Left renal cortex interstitium (tissue), 4 donors: ENCODE measurements at regions not wholly inside any gene's neighbourhood (a gene's known extent, or its start where the extent isn't known, plus 50 kb on each side); places are given as distances from the start of the nearest gene placed in this dataset.

ENCODE experiments used
- DNase-seq, 4 donors: peaks; one replicate each; pipeline ENCODE4 v3.0.0-alpha.2; 2013; ENCODE audit warnings: low read depth in 4 of 4, low spot score in 2 of 4, missing footprints in 1 of 4

GRCh38 chr11:31912808-31913207, 101.7 kb upstream of the PAX6 start:
- no peak for DNase-seq

GRCh38 chr11:31910950-31911576, 99.9 kb upstream of the PAX6 start:
- DNase-seq: no peak

DNA sequence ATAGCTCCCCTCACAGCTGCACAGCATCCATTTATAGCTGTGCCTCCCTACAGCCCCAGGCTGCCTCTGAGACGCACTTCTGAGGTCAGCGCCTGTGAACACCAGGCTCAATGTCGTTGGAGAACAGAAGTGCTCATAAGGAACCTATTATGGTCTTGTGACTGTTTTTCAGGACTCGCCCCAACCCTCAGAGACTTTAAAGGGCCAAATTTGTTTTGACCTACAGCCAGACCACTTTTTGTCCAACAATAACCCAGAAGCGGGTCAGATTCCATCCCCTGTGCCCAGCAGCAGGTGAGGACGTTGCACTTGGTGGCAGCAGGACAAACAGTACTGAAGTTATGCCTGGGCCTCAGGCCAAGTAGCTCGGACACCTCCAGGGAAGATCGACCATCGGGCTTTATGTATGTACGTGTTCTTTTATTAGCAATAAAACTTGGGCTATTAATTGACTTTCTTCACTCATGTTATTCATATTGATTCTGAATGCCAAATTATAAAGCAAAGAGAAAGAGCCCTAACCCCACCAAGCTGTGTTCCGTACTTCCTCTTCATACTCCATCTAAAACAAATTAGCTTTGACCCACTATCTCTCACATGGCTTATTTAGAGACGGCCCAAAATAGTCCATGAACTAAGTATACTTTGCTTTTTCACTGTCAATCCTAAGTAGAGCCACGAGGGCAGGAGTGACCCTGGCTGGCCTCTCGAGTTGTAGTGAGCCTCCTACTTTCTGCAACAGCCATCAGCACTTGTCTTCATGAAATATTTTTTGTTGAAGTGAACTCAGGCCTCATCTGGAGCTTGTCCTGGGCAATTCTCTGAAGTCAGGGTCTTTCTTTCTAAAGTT, 92.3 kb upstream of the PAX6 start:
- no peak for DNase-seq

- no peak for DNase-seq
Observed at GRCh38 chr11:31902706-31903105, 91.6 kb upstream of the PAX6 start.

- DNase-seq: no peak
Observed at GRCh38 chr11:31895926-31896325, 84.8 kb upstream of the PAX6 start.

- no peak for DNase-seq
Observed at GRCh38 chr11:31887180-31887579, 76.1 kb upstream of the PAX6 start.

DNA sequence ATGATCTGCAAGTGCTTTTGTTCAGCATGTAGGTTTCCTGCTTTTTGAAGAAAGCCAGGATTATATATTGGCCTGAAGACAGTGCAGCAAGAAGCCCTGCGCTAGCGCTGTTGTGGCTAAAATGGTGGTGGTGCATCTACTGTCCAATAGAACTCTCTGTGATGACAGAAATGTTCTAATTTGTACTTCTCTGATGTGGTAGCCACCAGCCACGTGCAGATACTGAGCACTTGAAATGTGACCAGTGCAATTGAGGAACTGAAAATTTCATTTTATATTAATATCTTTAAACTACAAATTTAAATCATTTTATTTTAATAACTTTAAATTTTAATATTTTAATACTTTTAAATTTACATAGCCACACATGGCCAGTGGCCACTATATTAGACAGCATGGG, 73.0 kb upstream of the PAX6 start:
- DNase-seq: no peak

DNA sequence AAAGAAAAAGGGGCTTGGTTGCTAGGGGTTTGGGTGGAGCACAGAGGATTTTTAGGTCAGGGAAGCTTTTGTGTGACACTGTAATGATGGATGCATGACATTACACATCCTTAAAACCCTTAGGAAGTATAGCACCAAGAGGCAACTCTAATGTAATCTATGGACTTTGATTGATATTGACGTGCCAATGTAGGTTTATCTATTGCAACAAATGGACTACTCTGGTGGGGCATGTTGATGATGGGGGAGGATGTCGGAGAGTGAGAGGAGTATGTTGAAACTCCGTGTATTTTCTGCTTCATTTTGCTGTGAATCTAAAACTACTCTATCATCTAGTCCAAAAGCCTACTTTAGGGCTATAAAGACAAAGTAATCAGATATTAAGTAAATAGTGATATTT, 72.3 kb upstream of the PAX6 start:
- DNase-seq: no peak

- DNase-seq: no peak
Observed at GRCh38 chr11:31882951-31883392, 71.8 kb upstream of the PAX6 start.

GRCh38 chr11:31881825-31882224, 70.7 kb upstream of the PAX6 start:
- DNase-seq: no peak

- DNase-seq: no peak
Observed at GRCh38 chr11:31879681-31880080, 68.6 kb upstream of the PAX6 start.

- DNase-seq: no peak
Observed at GRCh38 chr11:31877863-31878262, 66.7 kb upstream of the PAX6 start.

- no peak for DNase-seq
Observed at GRCh38 chr11:31877083-31877482, 66.0 kb upstream of the PAX6 start.

GRCh38 chr11:31875866-31876560, 64.9 kb upstream of the PAX6 start:
- DNase-seq: no peak

DNA sequence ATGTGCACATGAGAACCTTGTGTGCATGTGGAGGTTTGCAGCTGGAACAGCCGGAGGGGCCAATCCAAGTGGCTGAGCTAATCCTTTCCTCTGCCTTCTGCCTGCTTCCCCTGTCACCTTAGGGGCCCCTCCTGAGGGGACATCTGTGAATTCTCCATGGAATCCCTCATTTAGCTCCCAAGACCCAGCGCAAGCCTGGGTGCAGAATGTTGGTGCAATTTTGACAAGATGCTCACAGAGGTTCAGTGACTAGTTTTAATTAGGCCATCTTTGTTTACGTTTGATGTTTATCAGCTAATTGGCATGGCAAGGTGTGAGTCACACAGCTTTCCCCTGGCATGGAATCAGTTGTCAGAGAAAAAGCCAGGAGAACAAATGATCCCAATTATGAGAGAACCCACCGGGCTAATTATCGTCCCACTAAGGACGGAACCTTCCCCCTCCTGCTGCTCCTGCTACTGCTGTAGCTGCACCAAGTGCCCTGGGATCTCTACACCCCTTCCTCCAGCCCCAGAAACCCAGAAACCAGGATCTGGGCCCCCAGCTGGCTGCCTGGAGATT, 63.6 kb upstream of the PAX6 start:
- no peak for DNase-seq

DNA sequence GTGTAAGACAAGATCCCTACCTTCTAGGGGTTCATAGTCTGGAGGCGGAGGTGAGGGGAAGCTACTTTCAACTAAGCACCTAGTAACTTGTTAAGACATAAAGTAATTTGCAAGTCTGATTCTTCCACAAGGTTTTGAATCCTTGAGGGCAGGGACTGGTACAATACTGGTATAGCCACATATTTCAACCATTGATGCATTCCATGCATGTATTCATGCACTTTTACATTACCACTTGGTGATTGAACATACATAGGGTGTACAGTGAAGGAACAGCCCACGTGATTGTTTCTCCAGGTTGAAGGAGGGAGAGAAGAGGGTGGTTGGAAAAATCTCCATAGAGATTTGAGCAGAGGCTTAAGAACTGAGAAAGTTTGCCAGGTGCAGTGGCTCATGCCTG, 62.0 kb upstream of the PAX6 start:
- no peak for DNase-seq

DNA sequence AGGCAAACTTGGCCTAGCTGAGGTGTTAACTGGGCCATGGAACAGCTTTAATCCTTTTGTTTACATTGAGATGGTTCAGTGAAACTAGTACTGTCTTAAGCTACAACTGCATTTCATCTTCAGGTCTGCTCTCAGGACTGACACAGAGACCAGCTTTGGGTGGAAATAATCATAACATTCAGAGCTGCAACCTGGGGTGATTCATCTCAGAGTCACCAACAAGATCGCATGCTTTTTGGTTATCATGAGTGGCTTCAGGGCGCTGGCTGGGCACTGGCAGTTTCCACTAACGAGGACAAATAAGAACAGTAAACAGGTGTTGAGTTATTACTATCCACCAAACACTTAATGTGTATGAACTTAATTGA, 60.9 kb upstream of the PAX6 start:
- no peak for DNase-seq

GRCh38 chr11:31871310-31872075, 60.4 kb upstream of the PAX6 start:
- no peak for DNase-seq

GRCh38 chr11:31870609-31871309, 59.6 kb upstream of the PAX6 start:
- peak in 3 of 4 donors; percentile 9 to 44 (median 29) for DNase-seq

- DNase-seq: no peak
Observed at GRCh38 chr11:31869986-31870385, 58.9 kb upstream of the PAX6 start.
